ENCODE measurements at regions not wholly inside any gene's neighbourhood (a gene's known extent, or its start where the extent isn't known, plus 50 kb on each side); places are given as distances from the start of the nearest gene placed in this dataset.

GRCh38 chr16:85210423-85211169 lies 98.3 kb upstream of the CIBAR2 start:
- TF ChIP-seq POLR2A (IDR thresholded peaks at IDR 0.05) (no peak), CTCF (IDR thresholded peaks at IDR 0.05) (no peak)
- Histone ChIP-seq H3K36me3 (no peaks in the 10 kb centered on the region), H3K27me3 (no peaks in the 10 kb centered on the region), H3K9me3 (no peaks in the 10 kb centered on the region), H3K4me3 (no peak overlapping the region), H3K27ac (no peak overlapping the region), H3K4me1 (peaks cover 12 to 32% of the 10 kb centered on the region in 2 donors)
- intact Hi-C loops (cut with DNase I; ENCODE audit: low total_unique reads), result no loop called here
- no peak for DNase-seq

GRCh38 chr16:85211271-85211801 lies 99.1 kb upstream of the CIBAR2 start:
- intact Hi-C loops (cut with DNase I; ENCODE audit: low total_unique reads), result no loop called here
- H3K4me3 ChIP-seq, result no peak overlapping the region
- no peaks in the 10 kb centered on the region for H3K9me3 ChIP-seq
- no peak for DNase-seq
- peak overlapping the region in 1 of 2 donors; percentile 30 for H3K27ac ChIP-seq
- H3K27me3 ChIP-seq, result no peaks in the 10 kb centered on the region
- H3K4me1 ChIP-seq, result peaks cover 4 to 26% of the 10 kb centered on the region in 2 donors
- TF ChIP-seq CTCF (IDR thresholded peaks at IDR 0.05) (no peak), POLR2A (IDR thresholded peaks at IDR 0.05) (no peak)
- no peaks in the 10 kb centered on the region for H3K36me3 ChIP-seq

GRCh38 chr16:85213926-85214675 lies 101.8 kb upstream of the CIBAR2 start:
- intact Hi-C loops (cut with DNase I; ENCODE audit: low total_unique reads), result no loop called here

GRCh38 chr16:85215478-85216118 lies 103.3 kb upstream of the CIBAR2 start:
- no peak overlapping the region for H3K27ac ChIP-seq
- TF ChIP-seq CTCF (IDR thresholded peaks at IDR 0.05) (no peak), POLR2A (IDR thresholded peaks at IDR 0.05) (no peak)
- no peak for DNase-seq
- no peaks in the 10 kb centered on the region for H3K27me3 ChIP-seq
- no peak overlapping the region for H3K4me3 ChIP-seq
- no peaks in the 10 kb centered on the region for H3K9me3 ChIP-seq
- intact Hi-C loops (cut with DNase I; ENCODE audit: low total_unique reads), result no loop called here
- no peaks in the 10 kb centered on the region for H3K36me3 ChIP-seq
- H3K4me1 ChIP-seq, result peaks cover 3 to 26% of the 10 kb centered on the region in 2 donors

More at GRCh38 chr16:85213926-85214675, 101.8 kb upstream of the CIBAR2 start:
- H3K9me3 ChIP-seq, result no peaks in the 10 kb centered on the region
- H3K27ac ChIP-seq, result no peak overlapping the region
- H3K27me3 ChIP-seq, result no peaks in the 10 kb centered on the region
- H3K36me3 ChIP-seq, result no peaks in the 10 kb centered on the region
- H3K4me1 ChIP-seq, result peaks cover 3 to 14% of the 10 kb centered on the region in 2 donors
- no peak overlapping the region for H3K4me3 ChIP-seq
- no peak for DNase-seq
- TF ChIP-seq POLR2A (IDR thresholded peaks at IDR 0.05) (no peak), CTCF (IDR thresholded peaks at IDR 0.05) (no peak)

All from uterus (tissue), 3 donors.